NCI-H82 treated with DMSO at 0.1 percent for 48 hours (cell line): ENCODE measurements at regions not wholly inside any gene's neighbourhood (a gene's known extent, or its start where the extent isn't known, plus 50 kb on each side); places are given as distances from the start of the nearest gene placed in this dataset.
"Not testable (repeated sequence)": the region's sequence is repeated elsewhere in the genome, so short reads cannot be mapped to it uniquely, and the experiment has no call there.

Source experiments
- DNase-seq: peaks from one replicate; lab custom pipeline; 2025; ENCODE audit not compliant: unreplicated experiment; lab: John Stamatoyannopoulos, UW

DNA sequence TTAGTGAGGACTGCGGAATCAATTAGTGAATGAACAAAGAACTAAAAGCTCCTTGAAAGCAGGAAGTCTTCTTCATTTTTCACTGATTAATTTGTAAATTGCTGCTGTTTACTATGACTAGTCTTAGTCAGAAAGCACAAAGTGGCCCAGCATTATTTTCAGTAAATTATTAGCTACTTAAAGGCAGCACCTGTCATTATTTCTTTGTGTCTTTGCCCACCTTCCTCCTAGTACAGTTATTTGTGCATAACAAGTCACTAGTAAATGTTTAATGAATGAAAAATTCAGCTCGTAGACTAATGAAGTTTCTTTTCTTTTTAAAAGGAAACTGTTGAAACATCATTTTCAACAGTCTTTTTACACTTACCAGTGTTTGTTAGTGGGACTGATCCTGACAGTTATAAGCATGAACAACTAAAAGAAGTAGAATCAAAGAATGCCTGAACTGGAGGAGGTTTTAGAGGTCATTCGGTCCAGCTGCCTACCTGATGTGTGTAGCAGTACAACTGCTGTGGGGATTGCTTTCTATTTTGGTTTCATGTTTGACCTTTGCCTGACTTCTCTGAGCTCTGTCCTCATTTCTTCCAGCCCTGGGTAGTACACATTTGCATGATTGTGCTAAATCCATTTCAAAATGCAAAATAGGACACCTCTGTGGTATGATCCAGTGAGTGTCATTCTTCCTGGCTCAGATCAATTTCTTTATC lies 140.0 kb upstream of the PHYHIPL start:
- no peak for DNase-seq

GRCh38 chr10:59037018-59037389 lies 139.4 kb upstream of the PHYHIPL start:
- DNase-seq: no peak

DNA sequence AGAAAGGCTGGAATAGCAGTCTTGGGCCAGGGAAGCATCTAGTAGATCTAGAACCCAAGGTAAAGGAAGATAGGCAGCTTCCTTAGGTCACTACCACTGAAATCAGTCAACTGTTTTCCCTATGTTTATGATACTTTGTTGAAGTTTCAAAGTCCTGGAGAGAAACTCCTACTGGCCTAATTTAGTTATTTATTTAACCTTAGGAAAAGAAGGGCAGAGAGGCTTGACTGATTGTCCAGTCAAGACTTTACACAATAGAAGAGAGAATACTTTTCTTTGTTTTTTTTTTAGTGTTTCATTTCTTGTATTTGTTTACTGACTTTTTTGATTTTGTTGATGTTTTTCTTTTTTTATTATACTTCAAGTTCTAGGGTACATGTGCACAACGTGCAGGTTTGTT lies 138.9 kb upstream of the PHYHIPL start:
- no peak for DNase-seq

- not testable (repeated sequence) for DNase-seq
Observed at GRCh38 chr10:59043358-59043757, 133.1 kb upstream of the PHYHIPL start.

GRCh38 chr10:59047180-59047579 lies 129.3 kb upstream of the PHYHIPL start:
- no peak for DNase-seq

GRCh38 chr10:59047957-59048618 lies 128.4 kb upstream of the PHYHIPL start:
- no peak for DNase-seq

GRCh38 chr10:59053502-59053901 lies 122.9 kb upstream of the PHYHIPL start:
- not testable (repeated sequence) for DNase-seq

DNA sequence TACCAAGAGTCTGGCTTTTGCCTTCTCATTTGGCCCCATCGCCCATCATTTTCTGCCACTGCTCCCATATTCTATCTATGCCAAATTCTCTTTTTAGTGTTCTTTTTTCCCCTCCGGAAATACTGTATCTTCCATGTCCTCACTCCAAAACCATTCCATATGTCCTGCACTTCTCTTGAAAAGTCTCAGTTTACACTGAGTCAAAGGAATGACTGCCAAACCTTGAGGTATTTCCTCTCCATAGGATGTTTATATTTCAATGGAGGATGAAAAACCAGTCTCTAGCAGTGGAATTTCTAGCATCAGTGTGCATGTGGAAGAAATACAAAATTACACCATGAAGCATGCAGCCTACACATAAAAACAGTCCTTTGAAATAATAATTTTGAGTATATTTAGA lies 121.4 kb upstream of the PHYHIPL start:
- no peak for DNase-seq

DNA sequence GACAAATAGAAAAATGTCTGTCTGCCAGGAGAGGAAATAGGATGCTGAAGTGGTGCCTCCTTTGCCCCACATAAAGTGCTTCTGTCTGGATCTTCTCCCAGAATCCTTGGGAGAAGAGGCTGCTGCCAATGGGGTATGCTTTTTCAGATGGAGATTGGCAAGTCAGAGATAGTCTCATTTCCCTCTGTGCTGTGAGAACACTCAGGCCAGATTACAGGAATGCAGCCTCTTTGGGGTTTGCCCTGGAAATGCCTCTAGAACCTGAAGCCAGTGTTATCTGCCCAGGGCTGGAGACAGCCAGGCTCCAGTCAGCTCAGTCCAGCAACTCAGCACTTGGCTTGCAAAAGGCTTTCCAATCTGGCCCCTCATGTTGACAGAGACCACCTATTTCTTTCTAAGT lies 119.1 kb upstream of the PHYHIPL start:
- DNase-seq: no peak

GRCh38 chr10:59060852-59061251 lies 115.6 kb upstream of the PHYHIPL start:
- DNase-seq: no peak

DNA sequence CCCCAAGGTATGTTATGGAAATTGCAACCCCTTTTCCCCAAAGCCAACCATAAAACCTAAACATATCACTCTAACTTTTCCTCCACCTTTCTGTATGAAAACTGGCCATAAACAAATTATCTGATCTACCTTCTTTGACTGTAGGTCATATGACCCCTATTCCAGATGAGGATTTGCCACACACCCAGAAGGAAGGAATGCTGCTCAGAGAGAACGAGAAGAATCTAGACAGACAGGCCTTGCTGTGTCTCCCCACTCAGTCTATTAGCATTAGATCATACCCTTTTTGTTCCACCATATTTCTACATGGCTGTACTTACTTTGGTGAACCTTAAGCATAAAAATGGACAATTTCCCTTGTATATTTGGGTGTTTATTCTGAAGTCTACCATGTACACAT lies 113.0 kb upstream of the PHYHIPL start:
- DNase-seq: no peak

- DNase-seq: no peak
Observed at GRCh38 chr10:59064080-59064692, 112.3 kb upstream of the PHYHIPL start.

GRCh38 chr10:59064759-59065539 lies 111.5 kb upstream of the PHYHIPL start:
- DNase-seq: peak; percentile 0

GRCh38 chr10:59068581-59069191 lies 107.8 kb upstream of the PHYHIPL start:
- no peak for DNase-seq

DNA sequence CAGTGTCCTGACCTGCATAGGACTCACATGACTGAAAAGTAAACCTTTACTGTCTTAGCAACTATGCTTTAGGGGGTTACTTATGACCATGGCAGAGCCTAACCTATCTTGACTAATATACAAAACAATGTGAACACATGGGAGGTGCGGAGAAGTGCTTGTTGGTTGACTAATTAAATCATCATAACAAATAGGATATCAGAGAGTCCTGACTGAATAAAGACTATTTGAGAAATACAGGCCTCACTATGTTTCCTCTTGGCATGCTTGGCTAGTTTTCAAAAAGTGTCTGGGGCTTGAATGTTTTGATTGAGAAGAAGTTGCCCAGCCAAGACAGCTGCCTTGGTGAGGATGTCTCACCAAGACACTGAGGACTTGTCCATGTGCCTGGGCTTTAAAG lies 104.4 kb upstream of the PHYHIPL start:
- DNase-seq: no peak

DNA sequence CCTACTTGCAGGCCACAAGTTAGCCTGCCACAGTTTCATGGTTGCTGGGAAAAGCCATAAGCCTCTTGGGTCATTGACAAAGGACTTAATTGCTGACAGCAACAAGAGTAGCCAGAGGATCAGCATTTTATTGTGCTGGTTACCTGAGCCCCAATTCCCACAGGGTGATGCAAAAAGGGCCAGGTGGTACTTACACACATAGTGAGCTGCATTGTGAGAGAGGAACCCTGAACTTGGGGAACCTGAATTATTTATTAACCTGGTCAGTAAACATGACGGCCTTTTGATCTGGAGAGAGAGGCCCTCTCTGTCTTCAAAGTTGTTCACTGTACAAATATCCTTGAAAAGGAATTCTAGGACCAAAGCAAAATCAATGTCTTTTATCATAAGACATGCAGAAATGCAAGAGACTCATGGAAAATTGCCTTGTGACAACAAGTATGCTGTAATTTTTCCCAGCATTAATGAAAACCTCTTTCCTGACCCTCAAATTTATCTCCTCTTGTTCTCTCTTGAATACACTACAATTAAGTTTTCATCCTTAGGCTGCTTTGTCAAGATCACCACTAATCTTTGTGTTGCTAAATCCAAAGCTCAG lies 102.9 kb upstream of the PHYHIPL start:
- DNase-seq: no peak

DNA sequence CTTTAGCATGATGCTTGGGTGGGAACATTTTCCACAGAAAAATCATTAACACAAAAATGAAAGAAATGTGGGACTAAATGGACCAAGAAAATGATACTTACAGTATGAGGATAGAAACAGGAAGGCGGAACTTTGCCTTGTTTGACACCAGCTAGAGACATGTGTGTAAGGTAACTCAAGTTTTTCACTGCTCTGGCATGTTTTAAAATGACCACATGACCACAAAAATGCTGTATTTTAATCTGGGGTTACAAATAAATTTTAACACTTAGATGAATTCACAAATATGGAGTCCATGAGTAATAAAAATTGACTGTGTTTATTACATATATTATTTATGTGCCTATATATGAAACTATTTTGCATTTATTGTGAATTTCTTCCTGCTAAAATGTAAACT lies 100.9 kb upstream of the PHYHIPL start:
- no peak for DNase-seq

DNA sequence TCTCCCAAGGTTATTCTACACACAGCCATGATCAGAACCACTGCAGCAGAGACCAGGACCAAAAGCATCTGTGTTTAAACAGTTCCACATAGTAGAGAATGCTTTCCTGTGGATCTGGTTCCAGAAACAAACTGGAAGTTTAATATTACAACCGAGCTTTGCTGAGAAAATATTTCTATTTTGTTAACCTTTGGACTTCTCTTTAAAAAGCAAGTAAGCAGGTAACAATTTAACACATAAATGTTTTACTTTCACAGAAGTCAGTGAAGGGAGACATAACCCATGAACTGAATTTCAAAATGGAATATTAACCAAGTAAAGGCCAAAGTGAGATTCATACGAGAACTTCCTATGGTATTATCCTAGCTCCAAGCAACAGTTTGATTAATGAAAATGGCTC lies 98.6 kb upstream of the PHYHIPL start:
- no peak for DNase-seq

- peak; percentile 36 for DNase-seq
Observed at GRCh38 chr10:59078978-59079377, 97.5 kb upstream of the PHYHIPL start.

DNA sequence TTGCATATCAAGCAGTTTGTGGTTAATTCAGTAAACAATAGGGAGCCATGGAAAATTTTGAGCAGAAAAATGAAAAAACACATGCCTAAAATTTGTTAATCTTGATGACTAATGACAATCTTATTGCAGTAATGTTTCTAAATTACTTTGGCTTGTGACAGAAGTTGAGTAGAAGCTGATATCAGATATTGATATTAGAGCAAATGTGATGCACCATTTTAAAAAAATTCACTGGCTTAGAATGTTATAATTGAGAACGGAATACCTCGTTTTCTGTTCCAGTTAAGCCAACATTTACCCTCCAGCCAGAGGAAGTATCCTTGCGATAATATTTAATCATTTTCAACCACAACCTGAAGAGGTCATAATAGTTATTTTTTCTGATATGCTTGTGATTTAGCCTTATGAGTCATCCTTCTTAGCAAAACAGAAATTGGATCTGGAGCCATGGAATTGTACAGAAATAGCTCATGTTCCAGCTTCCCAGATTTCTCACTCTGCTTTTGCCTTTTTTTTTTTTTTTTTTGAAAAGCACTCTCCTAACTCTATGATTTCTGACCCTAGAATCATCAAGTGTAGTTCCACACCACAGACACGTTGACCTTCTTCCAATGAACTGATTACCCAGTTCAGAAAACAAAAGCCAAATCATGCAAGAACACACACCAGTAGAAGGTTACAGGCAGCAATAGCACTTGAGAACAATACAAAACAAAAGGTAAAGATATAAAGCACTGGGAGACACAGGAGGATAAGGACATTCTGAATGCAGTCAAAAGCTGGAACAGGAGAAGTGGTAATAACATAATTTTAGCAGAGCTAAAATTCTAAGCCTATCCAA lies 96.8 kb upstream of the PHYHIPL start:
- DNase-seq: no peak
